NCI-H526 (cell line): ENCODE measurements at regions not wholly inside any gene's neighbourhood (a gene's known extent, or its start where the extent isn't known, plus 50 kb on each side); places are given as distances from the start of the nearest gene placed in this dataset.
"Not testable (repeated sequence)": the region's sequence is repeated elsewhere in the genome, so short reads cannot be mapped to it uniquely, and the experiment has no call there.

ENCODE experiments used
- DNase-seq, 2 experiments: peaks; one replicate each; lab custom pipeline; 2025; lab: John Stamatoyannopoulos, UW

- DNase-seq: no peak
Measured at GRCh38 chr10:11691319-11691755, 50.8 kb upstream of the ECHDC3 start.

- DNase-seq: no peak
Measured at GRCh38 chr10:11689945-11690736, 52.0 kb upstream of the ECHDC3 start.

- DNase-seq: not testable (repeated sequence)
Measured at GRCh38 chr10:11688448-11688795, 53.8 kb upstream of the ECHDC3 start.

GRCh38 chr10:11687779-11688447, 54.3 kb upstream of the ECHDC3 start:
- DNase-seq: no peak

GRCh38 chr10:11687357-11687771, 54.8 kb upstream of the ECHDC3 start:
- no peak for DNase-seq

- DNase-seq: no peak
Measured at GRCh38 chr10:11685787-11686218, 56.4 kb upstream of the ECHDC3 start.

- no peak for DNase-seq
Measured at GRCh38 chr10:11684717-11685645, 57.2 kb upstream of the ECHDC3 start.

GRCh38 chr10:11684341-11684716, 57.9 kb upstream of the ECHDC3 start:
- DNase-seq: peak; percentile 5 to 21

GRCh38 chr10:11683529-11684320, 58.5 kb upstream of the ECHDC3 start:
- DNase-seq: no peak

GRCh38 chr10:11682851-11683250, 59.3 kb upstream of the ECHDC3 start:
- no peak for DNase-seq

- DNase-seq: no peak
Measured at GRCh38 chr10:11682267-11682683, 59.9 kb upstream of the ECHDC3 start.

GRCh38 chr10:11680496-11680895, 61.7 kb upstream of the ECHDC3 start:
- DNase-seq: no peak

- DNase-seq: no peak
Measured at GRCh38 chr10:11679946-11680345, 62.2 kb upstream of the ECHDC3 start.

- DNase-seq: peak in 1 of 2 experiments; percentile 19
Measured at GRCh38 chr10:11678074-11678793, 63.9 kb upstream of the ECHDC3 start.

- no peak for DNase-seq
Measured at GRCh38 chr10:11677480-11677879, 64.7 kb upstream of the ECHDC3 start.

GRCh38 chr10:11673346-11674280, 62.2 kb upstream of the USP6NL start:
- no peak for DNase-seq

GRCh38 chr10:11672836-11673235, 61.4 kb upstream of the USP6NL start:
- DNase-seq: no peak

- no peak for DNase-seq
Measured at GRCh38 chr10:11670381-11670780, 58.9 kb upstream of the USP6NL start.

- no peak for DNase-seq
Measured at GRCh38 chr10:11668847-11669610, 57.6 kb upstream of the USP6NL start.
